ENCODE measurements at regions not wholly inside any gene's neighbourhood (a gene's known extent, or its start where the extent isn't known, plus 50 kb on each side); places are given as distances from the start of the nearest gene placed in this dataset.

GRCh38 chr9:3576328-3576727 lies 50.5 kb upstream of the RFX3 start:
- in situ Hi-C loops (cut with HindIII; ENCODE audit: low sequenced_read_pairs): no loop called here
- no peak overlapping the region for H3K4me3 ChIP-seq (ENCODE audit: low read depth, low read length)
- TF ChIP-seq CTCF (IDR thresholded peaks at IDR 0.05; ENCODE audit: low read depth, low read length): no peak
- DNase-seq (ENCODE audit: low read depth, low spot score): no peak

- in situ Hi-C loops (cut with HindIII; ENCODE audit: low sequenced_read_pairs): no loop called here
- no peak for DNase-seq (ENCODE audit: low read depth, low spot score)
- no peak for TF ChIP-seq CTCF (IDR thresholded peaks at IDR 0.05; ENCODE audit: low read depth, low read length)
- no peak overlapping the region for H3K4me3 ChIP-seq (ENCODE audit: low read depth, low read length)
Measured at GRCh38 chr9:3575821-3576220, 50.0 kb upstream of the RFX3 start.

Data from astrocyte of the spinal cord (primary cell).